HG02759 (cell line): ENCODE measurements at regions not wholly inside any gene's neighbourhood (a gene's known extent, or its start where the extent isn't known, plus 50 kb on each side); places are given as distances from the start of the nearest gene placed in this dataset.

Experiments used
- ATAC-seq: cut with Tn5 transposase; IDR thresholded peaks from one replicate; pipeline ENCODE4 v1.9.1; 2021; ENCODE audit warnings: mild to moderate bottlenecking, moderate library complexity; ENCODE audit not compliant: unreplicated experiment

- ATAC-seq: no peak
Observed at GRCh38 chr15:69652751-69653305, 200.2 kb downstream of the RPLP1 start.

GRCh38 chr15:69653306-69653705, 200.7 kb downstream of the RPLP1 start:
- ATAC-seq: no peak

- no peak for ATAC-seq
Observed at GRCh38 chr15:69653846-69654245, 201.2 kb downstream of the RPLP1 start.

- ATAC-seq: no peak
Observed at GRCh38 chr15:69656271-69657030, 203.8 kb downstream of the RPLP1 start.

- no peak for ATAC-seq
Observed at GRCh38 chr15:69657626-69658025, 205.0 kb downstream of the RPLP1 start.

GRCh38 chr15:69658411-69658945, 205.9 kb downstream of the RPLP1 start:
- ATAC-seq: no peak

- ATAC-seq: no peak
Observed at GRCh38 chr15:69659454-69660050, 206.9 kb downstream of the RPLP1 start.

GRCh38 chr15:69660114-69660513, 207.5 kb downstream of the RPLP1 start:
- no peak for ATAC-seq

GRCh38 chr15:69660658-69661405, 208.2 kb downstream of the RPLP1 start:
- no peak for ATAC-seq

- ATAC-seq: no peak
Observed at GRCh38 chr15:69661446-69661845, 208.8 kb downstream of the RPLP1 start.

- no peak for ATAC-seq
Observed at GRCh38 chr15:69661871-69662644, 209.4 kb downstream of the RPLP1 start.

GRCh38 chr15:69662645-69663000, 210.0 kb downstream of the RPLP1 start:
- no peak for ATAC-seq

GRCh38 chr15:69663441-69663840, 210.8 kb downstream of the RPLP1 start:
- no peak for ATAC-seq

- ATAC-seq: no peak
Observed at GRCh38 chr15:69663982-69664381, 211.4 kb downstream of the RPLP1 start.

- no peak for ATAC-seq
Observed at GRCh38 chr15:69664572-69665571, 212.3 kb downstream of the RPLP1 start.

GRCh38 chr15:69665641-69666111, 213.1 kb downstream of the RPLP1 start:
- no peak for ATAC-seq

- no peak for ATAC-seq
Observed at GRCh38 chr15:69666441-69666882, 213.8 kb downstream of the RPLP1 start.

GRCh38 chr15:69666921-69667811, 214.5 kb downstream of the RPLP1 start:
- ATAC-seq: no peak
